Epithelial cell of esophagus (primary cell): ENCODE measurements at regions not wholly inside any gene's neighbourhood (a gene's known extent, or its start where the extent isn't known, plus 50 kb on each side); places are given as distances from the start of the nearest gene placed in this dataset.

ENCODE experiments used
- DNase-seq: peaks from one replicate; pipeline ENCODE4 v3.0.0; 2010; ENCODE audit warnings: low read depth
- H3K4me3 ChIP-seq: 2 replicates; pipeline ENCODE4 v1.5.1; 2011; ENCODE audit warnings: mild to moderate bottlenecking, low read length, control low read depth
- TF ChIP-seq, protein P1 (sequence below): IDR thresholded peaks from 2 replicates; pipeline ENCODE4 v1.5.1; 2011; ENCODE audit warnings: low read depth, mild to moderate bottlenecking, low read length, control low read depth, inconsistent platforms; ENCODE audit not compliant: insufficient read depth; ENCODE audit errors: missing control alignments

DNA sequence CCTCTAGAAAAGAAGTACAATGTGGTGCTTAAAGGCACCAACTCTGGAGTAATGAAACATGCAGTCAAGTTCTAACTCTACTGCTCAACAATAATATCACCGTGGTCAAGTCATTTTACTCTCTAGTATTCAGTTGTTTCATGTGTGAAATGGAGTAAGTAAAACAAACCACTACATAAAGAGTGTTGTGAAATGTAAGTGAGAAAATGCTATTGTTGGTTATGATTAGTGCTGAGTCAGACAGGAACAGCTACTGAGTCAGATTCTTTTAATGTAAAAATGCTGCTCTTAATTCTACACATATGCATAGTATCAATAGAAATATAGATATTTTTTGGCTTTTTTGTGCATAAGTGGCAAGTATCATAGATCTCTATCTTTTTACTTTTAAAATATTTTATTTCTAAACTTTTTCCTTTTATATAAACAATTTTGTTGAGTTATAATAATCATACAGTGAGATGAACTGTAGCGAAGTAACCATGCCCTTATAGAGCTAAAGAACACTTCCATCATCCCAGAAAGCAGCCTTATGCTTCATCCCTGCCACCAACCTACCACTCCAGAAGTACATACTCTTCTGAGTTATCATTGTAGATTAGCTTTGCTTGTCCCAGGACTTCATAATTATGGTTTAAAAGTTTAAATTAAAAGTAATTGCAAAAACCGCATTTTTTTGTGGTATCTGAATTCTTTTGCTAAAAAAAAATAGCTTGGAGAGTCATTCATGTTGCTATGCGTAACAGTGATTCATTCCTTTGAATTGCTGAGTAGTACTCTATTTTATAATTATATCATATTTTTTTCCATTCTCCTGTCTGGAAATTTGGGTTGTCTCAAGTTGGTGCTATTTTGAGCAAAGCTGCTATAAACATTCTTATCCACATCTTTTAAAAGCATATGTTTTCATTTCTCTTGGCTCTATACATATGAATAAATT is 548.2 kb upstream of the CLINT1 start:
- TF ChIP-seq, protein P1, sequence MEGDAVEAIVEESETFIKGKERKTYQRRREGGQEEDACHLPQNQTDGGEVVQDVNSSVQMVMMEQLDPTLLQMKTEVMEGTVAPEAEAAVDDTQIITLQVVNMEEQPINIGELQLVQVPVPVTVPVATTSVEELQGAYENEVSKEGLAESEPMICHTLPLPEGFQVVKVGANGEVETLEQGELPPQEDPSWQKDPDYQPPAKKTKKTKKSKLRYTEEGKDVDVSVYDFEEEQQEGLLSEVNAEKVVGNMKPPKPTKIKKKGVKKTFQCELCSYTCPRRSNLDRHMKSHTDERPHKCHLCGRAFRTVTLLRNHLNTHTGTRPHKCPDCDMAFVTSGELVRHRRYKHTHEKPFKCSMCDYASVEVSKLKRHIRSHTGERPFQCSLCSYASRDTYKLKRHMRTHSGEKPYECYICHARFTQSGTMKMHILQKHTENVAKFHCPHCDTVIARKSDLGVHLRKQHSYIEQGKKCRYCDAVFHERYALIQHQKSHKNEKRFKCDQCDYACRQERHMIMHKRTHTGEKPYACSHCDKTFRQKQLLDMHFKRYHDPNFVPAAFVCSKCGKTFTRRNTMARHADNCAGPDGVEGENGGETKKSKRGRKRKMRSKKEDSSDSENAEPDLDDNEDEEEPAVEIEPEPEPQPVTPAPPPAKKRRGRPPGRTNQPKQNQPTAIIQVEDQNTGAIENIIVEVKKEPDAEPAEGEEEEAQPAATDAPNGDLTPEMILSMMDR = no peak
- DNase-seq = peak; percentile 87
- no peak overlapping the region for H3K4me3 ChIP-seq

DNA sequence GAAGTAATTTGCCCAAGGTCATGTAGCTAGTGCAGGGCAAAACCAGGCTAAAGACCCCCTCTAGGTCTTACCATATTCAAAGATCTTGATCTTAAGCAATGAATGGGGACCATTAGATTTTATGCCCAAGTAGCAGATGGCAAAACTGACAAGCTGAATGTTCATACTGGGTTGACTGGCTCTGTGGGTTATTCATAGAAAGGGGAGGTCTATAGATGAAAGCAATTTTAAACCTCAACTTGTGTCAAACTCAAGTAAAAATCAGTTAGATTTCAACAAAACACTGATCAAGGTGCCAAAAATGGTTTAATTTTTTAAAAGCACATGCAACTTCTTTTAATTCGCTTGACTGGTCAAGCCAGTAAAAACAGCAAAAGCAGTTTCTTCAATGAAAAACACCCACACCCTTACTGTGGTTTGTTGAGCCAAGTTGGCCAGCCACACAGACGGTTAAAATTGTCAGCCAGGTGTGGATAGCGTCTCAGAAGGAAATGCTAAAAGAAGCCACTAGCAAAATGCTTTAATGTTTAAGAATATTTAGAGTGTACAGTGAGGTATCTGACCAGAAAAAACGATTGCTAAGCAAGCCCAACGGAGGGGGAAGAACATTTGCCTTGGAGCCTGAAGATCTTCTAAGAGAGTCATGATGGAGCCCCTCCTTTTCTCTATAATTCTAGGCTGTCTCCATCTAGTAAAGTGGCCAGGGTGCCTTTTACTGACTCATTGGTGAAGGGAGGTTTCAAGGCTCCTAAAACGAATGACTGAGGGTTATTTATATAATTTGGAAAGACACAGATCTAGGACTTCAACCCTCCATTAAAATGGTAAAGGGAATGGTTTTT is 539.6 kb upstream of the CLINT1 start:
- TF ChIP-seq, protein P1 = no peak

DNA sequence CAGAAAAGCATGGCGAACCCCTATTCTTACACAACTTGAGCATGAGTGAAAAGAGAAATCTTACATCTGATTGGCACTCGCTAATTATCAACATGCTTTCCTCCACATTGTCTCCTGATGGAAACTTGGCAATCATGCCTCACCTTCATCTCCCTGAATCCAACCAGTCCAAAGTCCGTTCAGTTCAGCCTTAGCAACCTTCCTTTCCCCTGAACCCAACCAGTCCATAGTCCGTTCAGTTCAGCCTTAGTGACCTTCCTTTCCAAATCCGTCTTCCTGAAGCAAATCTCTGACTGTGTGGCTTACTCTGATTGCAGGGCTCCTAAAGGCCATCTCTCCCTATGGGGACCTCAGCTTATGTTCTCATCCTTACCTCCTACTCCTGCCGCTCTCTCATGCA is 538.3 kb upstream of the CLINT1 start:
- no peak overlapping the region for H3K4me3 ChIP-seq
- TF ChIP-seq, protein P1 = no peak
- DNase-seq = no peak

More for the DNA sequence above, 539.6 kb upstream of the CLINT1 start:
- no peak for DNase-seq
- H3K4me3 ChIP-seq = no peak overlapping the region

DNA sequence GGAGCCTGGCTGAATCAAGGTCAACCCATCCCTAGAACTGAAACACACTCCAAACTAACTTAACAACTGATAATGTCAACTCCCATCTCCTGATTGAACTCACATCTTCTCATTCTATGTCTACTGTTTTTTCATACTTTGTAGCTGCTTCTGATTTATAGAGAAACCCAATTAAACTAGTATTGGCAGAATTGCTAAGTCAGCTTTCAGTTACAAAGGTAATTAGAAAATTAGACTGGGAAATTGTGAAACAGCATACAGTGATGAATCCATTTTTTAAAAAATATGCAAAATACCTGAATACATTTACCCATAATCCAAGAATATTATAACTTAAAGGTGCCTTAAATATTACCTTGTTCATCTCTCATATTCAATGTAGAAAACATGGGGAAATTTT is 535.2 kb upstream of the CLINT1 start:
- H3K4me3 ChIP-seq = no peak overlapping the region
- DNase-seq = no peak
- TF ChIP-seq, protein P1 = no peak

DNA sequence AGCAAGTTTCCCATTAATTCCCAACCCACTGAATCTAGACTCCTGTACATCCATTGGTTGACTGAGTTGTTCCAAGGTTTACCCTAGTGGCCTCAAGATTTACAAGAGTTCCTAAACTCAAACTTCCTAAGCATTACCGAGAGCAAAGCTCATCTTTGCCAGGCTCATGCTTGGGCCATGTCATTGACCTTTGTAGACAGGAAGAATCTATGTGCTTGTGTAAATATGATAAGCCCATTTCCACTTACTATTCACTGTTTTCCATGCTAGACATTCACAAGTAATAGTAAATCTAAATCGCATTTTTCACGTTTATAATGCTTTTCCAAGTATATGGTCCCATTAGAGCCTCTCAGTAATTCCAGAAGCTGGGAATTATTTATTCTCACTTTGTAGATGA is 534.5 kb upstream of the CLINT1 start:
- H3K4me3 ChIP-seq = no peak overlapping the region
- TF ChIP-seq, protein P1 = no peak
- no peak for DNase-seq

DNA sequence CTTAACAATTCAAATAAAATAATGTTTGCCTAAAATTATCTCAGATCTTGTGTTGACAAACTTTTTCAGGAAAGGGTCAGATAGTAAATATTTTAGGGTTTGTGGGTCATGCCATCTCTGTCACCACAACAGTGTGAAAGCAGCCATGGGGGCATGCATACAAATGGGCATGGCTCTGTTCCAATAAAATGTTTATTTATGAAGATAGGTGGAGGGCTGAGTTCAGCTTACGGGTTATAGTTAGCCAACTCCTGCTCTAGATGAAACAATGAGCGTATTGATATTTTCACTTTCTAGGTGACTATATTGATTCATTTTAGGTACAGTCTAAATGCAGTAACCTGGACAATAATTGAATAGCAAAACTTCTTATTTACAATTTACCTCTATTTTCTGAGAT is 533.8 kb upstream of the CLINT1 start:
- H3K4me3 ChIP-seq = no peak overlapping the region
- DNase-seq = no peak
- TF ChIP-seq, protein P1 = no peak
